ENCODE measurements at regions not wholly inside any gene's neighbourhood (a gene's known extent, or its start where the extent isn't known, plus 50 kb on each side); places are given as distances from the start of the nearest gene placed in this dataset.

GRCh38 chr11:119518746-119519730, 96.1 kb upstream of the THY1 start:
- no peaks in the 10 kb centered on the region for H3K36me3 ChIP-seq (replicated peaks in 1 of 2; ENCODE audit: control insufficient read depth in 1 of 2, insufficient read depth in 2 of 2, low read length in 2 of 2)
- TF ChIP-seq CTCF (IDR thresholded peaks at IDR 0.05) = no peak
- no peaks in the 10 kb centered on the region for H3K27me3 ChIP-seq (ENCODE audit: control insufficient read depth in 2 of 2, insufficient read depth in 2 of 2, low read length in 2 of 2)
- H4K20me1 ChIP-seq (ENCODE audit: insufficient read depth, low read length) = no peaks in the 10 kb centered on the region
- H3K79me2 ChIP-seq (ENCODE audit: insufficient read depth, low read length) = no peaks in the 10 kb centered on the region
- H3K27ac Mint-ChIP-seq = peak overlapping the region in 1 of 7 donors; percentile 69
- H3K4me2 ChIP-seq (replicated peaks; ENCODE audit: extremely low read depth, low read length, poor library complexity, severe bottlenecking) = no peak overlapping the region
- no peak overlapping the region for H2AFZ ChIP-seq (ENCODE audit: insufficient read depth, low read depth, low read length, poor library complexity, severe bottlenecking)
- H3K27ac ChIP-seq (ENCODE audit: low read depth in 1 of 2, low read length in 2 of 2) = no peak overlapping the region
- no peaks in the 10 kb centered on the region for H3K9me3 ChIP-seq (replicated peaks in 1 of 2; ENCODE audit: control insufficient read depth in 1 of 2, insufficient read depth in 1 of 2, low read length in 2 of 2)
- H3K4me3 Mint-ChIP-seq = no peak overlapping the region
- no peak for DNase-seq
- peaks cover 4 to 15% (median 4%) of the 10 kb centered on the region in 3 donors for H3K27me3 Mint-ChIP-seq (ENCODE audit: low read depth in 3 of 3)
- H3K36me3 Mint-ChIP-seq = peaks cover 3 to 7% of the 10 kb centered on the region in 2 donors
- H3K4me3 ChIP-seq (replicated peaks in 1 of 3; ENCODE audit: low read depth in 2 of 3, low read length in 3 of 3) = no peak overlapping the region
- WGBS (ENCODE audit: insufficient coverage) = 86% methylated on average over 10 of the region's 12 CpGs
- H3K9me3 Mint-ChIP-seq = no peaks in the 10 kb centered on the region
- intact Hi-C loops (cut with micrococcal nuclease) = no loop called here
- peaks cover 10 to 15% of the 10 kb centered on the region in 2 donors for H3K4me1 ChIP-seq (ENCODE audit: control insufficient read depth in 1 of 2, insufficient read depth in 2 of 2, low read length in 2 of 2)
- peaks cover 19% of the 10 kb centered on the region for H3K4me1 Mint-ChIP-seq
- H3K9ac ChIP-seq (ENCODE audit: insufficient read depth, low read length, poor library complexity, severe bottlenecking) = no peak overlapping the region

- H3K4me3 Mint-ChIP-seq = peak overlapping the region in 1 of 2 donors; percentile 44
- no peak overlapping the region for H3K9ac ChIP-seq (ENCODE audit: insufficient read depth, low read length, poor library complexity, severe bottlenecking)
- WGBS (ENCODE audit: insufficient coverage) = 96% methylated on average over 4 of the region's 12 CpGs
Observed at GRCh38 chr11:119515771-119516400, 92.9 kb upstream of the THY1 start.

More at GRCh38 chr11:119515771-119516400, 92.9 kb upstream of the THY1 start:
- Histone ChIP-seq H3K36me3 (replicated peaks in 1 of 2; ENCODE audit: control insufficient read depth in 1 of 2, insufficient read depth in 2 of 2, low read length in 2 of 2) (no peaks in the 10 kb centered on the region), H2AFZ (ENCODE audit: insufficient read depth, low read depth, low read length, poor library complexity, severe bottlenecking) (no peak overlapping the region), H3K4me2 (replicated peaks; ENCODE audit: extremely low read depth, low read length, poor library complexity, severe bottlenecking) (no peak overlapping the region), H3K79me2 (ENCODE audit: insufficient read depth, low read length) (no peaks in the 10 kb centered on the region), H3K9me3 (replicated peaks in 1 of 2; ENCODE audit: control insufficient read depth in 1 of 2, insufficient read depth in 1 of 2, low read length in 2 of 2) (no peaks in the 10 kb centered on the region), H3K4me3 (replicated peaks in 1 of 3; ENCODE audit: low read depth in 2 of 3, low read length in 3 of 3) (no peak overlapping the region), H3K27me3 (ENCODE audit: control insufficient read depth in 2 of 2, insufficient read depth in 2 of 2, low read length in 2 of 2) (no peaks in the 10 kb centered on the region), H4K20me1 (ENCODE audit: insufficient read depth, low read length) (no peaks in the 10 kb centered on the region), H3K27ac (ENCODE audit: low read depth in 1 of 2, low read length in 2 of 2) (no peak overlapping the region), H3K4me1 (ENCODE audit: control insufficient read depth in 1 of 2, insufficient read depth in 2 of 2, low read length in 2 of 2) (peaks cover 0 to 11% of the 10 kb centered on the region in 2 donors)
- H3K9me3 Mint-ChIP-seq = no peaks in the 10 kb centered on the region
- peaks cover 0 to 3% of the 10 kb centered on the region in 2 donors for H3K36me3 Mint-ChIP-seq
- no peak for TF ChIP-seq CTCF (IDR thresholded peaks at IDR 0.05)
- DNase-seq = no peak
- H3K27ac Mint-ChIP-seq = no peak overlapping the region
- intact Hi-C loops (cut with micrococcal nuclease) = no loop called here
- peaks cover 7 to 25% (median 14%) of the 10 kb centered on the region in 3 donors for H3K27me3 Mint-ChIP-seq (ENCODE audit: low read depth in 3 of 3)
- peaks cover 14% of the 10 kb centered on the region for H3K4me1 Mint-ChIP-seq
